GM23338 (cell line): ENCODE measurements at regions not wholly inside any gene's neighbourhood (a gene's known extent, or its start where the extent isn't known, plus 50 kb on each side); places are given as distances from the start of the nearest gene placed in this dataset.

ENCODE experiments used
- ATAC-seq: fragments of 200-7000 bp; cut with Tn5 transposase; 3 replicates; pipeline ENCODE4 v1.9.1; 2020
- DNase-seq: peaks from one replicate; pipeline ENCODE4 v3.0.0-alpha.2; 2015; ENCODE audit warnings: low spot score
- H2AFZ ChIP-seq: fragments of 200-600 bp; sonication (generic); 2 replicates; pipeline ENCODE4 v1.8.0; 2016; ENCODE audit warnings: antibody characterized with exemption, mild to moderate bottlenecking, moderate library complexity
- H3F3A ChIP-seq: fragments of 200-600 bp; sonication (generic); replicated peaks from 2 replicates; pipeline ENCODE4 v1.8.0; 2017; ENCODE audit warnings: antibody characterized with exemption, mixed run types, low read depth
- H3K27ac ChIP-seq: fragments of 200-600 bp; sonication (generic); 2 replicates; pipeline ENCODE4 v1.6.1; 2016; ENCODE audit warnings: low read depth
- H3K27me3 ChIP-seq: fragments of 200-600 bp; sonication (generic); 2 replicates; pipeline ENCODE4 v1.8.0; 2016; ENCODE audit warnings: mild to moderate bottlenecking, mixed run types, moderate library complexity; ENCODE audit not compliant: insufficient read depth
- H3K36me3 ChIP-seq: fragments of 200-600 bp; sonication (generic); 2 replicates; pipeline ENCODE4 v1.8.0; 2016; ENCODE audit warnings: mild to moderate bottlenecking; ENCODE audit not compliant: insufficient read depth
- H3K4me1 ChIP-seq: fragments of 200-600 bp; sonication (generic); 2 replicates; pipeline ENCODE4 v1.8.0; 2016; ENCODE audit warnings: mild to moderate bottlenecking, moderate library complexity; ENCODE audit not compliant: insufficient read depth
- H3K4me2 ChIP-seq: fragments of 200-600 bp; sonication (generic); 2 replicates; pipeline ENCODE4 v1.7.1; 2017; ENCODE audit warnings: mixed run types
- H3K4me3 ChIP-seq: fragments of 200-600 bp; sonication (generic); 2 replicates; pipeline ENCODE4 v1.6.1; 2016; ENCODE audit warnings: mixed run types
- H3K79me2 ChIP-seq: fragments of 200-600 bp; sonication (generic); replicated peaks from 2 replicates; pipeline ENCODE4 v1.8.0; 2017; ENCODE audit warnings: mild to moderate bottlenecking; ENCODE audit not compliant: insufficient read depth
- H3K9me2 ChIP-seq: fragments of 200-600 bp; sonication (generic); 2 replicates; pipeline ENCODE4 v1.8.0; 2017; ENCODE audit not compliant: insufficient read depth
- H4K20me1 ChIP-seq: fragments of 200-600 bp; sonication (generic); replicated peaks from 2 replicates; pipeline ENCODE4 v1.8.0; 2017; ENCODE audit warnings: mild to moderate bottlenecking; ENCODE audit not compliant: insufficient read depth
- H3K27ac Mint-ChIP-seq: 2 replicates; pipeline ENCODE4 v1.8.0; 2020; ENCODE audit warnings: inconsistent platforms, mild to moderate bottlenecking, moderate library complexity, mixed read lengths
- H3K27me3 Mint-ChIP-seq: 3 replicates; pipeline ENCODE4 v1.8.0; 2022; ENCODE audit warnings: low read depth, mild to moderate bottlenecking, moderate library complexity, mixed read lengths, inconsistent platforms; ENCODE audit not compliant: insufficient read depth, poor library complexity
- H3K36me3 Mint-ChIP-seq: 3 replicates; pipeline ENCODE4 v1.8.0; 2021; ENCODE audit warnings: low read depth, mild to moderate bottlenecking, inconsistent platforms, moderate library complexity, mixed read lengths
- H3K4me1 Mint-ChIP-seq: 3 replicates; pipeline ENCODE4 v1.8.0; 2020; ENCODE audit warnings: mild to moderate bottlenecking, inconsistent platforms, mixed read lengths
- H3K4me3 Mint-ChIP-seq: 3 replicates; pipeline ENCODE4 v1.8.0; 2021; ENCODE audit warnings: moderate library complexity, mild to moderate bottlenecking, inconsistent platforms, mixed read lengths
- H3K9me3 Mint-ChIP-seq: 3 replicates; pipeline ENCODE4 v1.8.0; 2020; ENCODE audit warnings: moderate library complexity, mild to moderate bottlenecking, inconsistent platforms, mixed read lengths
- CREB1 ChIP-seq: fragments of 250-450 bp; sonication (Bioruptor Pico); IDR thresholded peaks from 2 replicates; pipeline ENCODE4 v1.5.0; 2020; ENCODE audit warnings: low read depth, mild to moderate bottlenecking, moderate library complexity
- EZH2 ChIP-seq: fragments of 200-600 bp; sonication (generic); IDR thresholded peaks from one replicate; pipeline ENCODE4 v1.8.0; 2017; ENCODE audit warnings: antibody characterized with exemption, mild to moderate bottlenecking, low read depth; ENCODE audit not compliant: unreplicated experiment
- EZH2phosphoT487 ChIP-seq: fragments of 200-600 bp; sonication (generic); IDR thresholded peaks from one replicate; pipeline ENCODE4 v1.8.1; 2018; ENCODE audit warnings: antibody characterized with exemption; ENCODE audit not compliant: unreplicated experiment
- JUNB ChIP-seq: IDR thresholded peaks from one replicate; pipeline ENCODE4 v1.6.1; 2016; ENCODE audit warnings: antibody characterized with exemption; ENCODE audit not compliant: unreplicated experiment
- NANOG ChIP-seq: IDR thresholded peaks from 2 replicates; pipeline ENCODE4 v1.6.1; 2016; ENCODE audit warnings: antibody characterized with exemption, borderline replicate concordance
- POLR2AphosphoS5 ChIP-seq: IDR thresholded peaks from 2 replicates; pipeline ENCODE4 v1.6.1; 2016; ENCODE audit warnings: antibody characterized with exemption, low read depth
- STAT1 ChIP-seq: IDR thresholded peaks from one replicate; pipeline ENCODE4 v1.6.1; 2016; ENCODE audit warnings: antibody characterized with exemption; ENCODE audit not compliant: unreplicated experiment
- ZNF114 ChIP-seq: fragments of 250-450 bp; sonication (Bioruptor Pico); IDR thresholded peaks from 2 replicates; pipeline ENCODE4 v1.5.0; 2020; ENCODE audit warnings: mild to moderate bottlenecking, moderate library complexity
- ZNF331 ChIP-seq: fragments of 250-450 bp; sonication (Bioruptor Pico); IDR thresholded peaks from 2 replicates; pipeline ENCODE4 v1.5.0; 2020; ENCODE audit warnings: low read depth, mild to moderate bottlenecking, moderate library complexity
- TF ChIP-seq, protein P1 (sequence below): IDR thresholded peaks from one replicate; pipeline ENCODE4 v1.6.1; 2018; ENCODE audit warnings: antibody characterized with exemption; ENCODE audit not compliant: unreplicated experiment
- TF ChIP-seq, protein P2 (sequence below), 2 experiments: fragments of 200-600 bp in 1 of 2; sonication (generic) in 1 of 2; conservative IDR thresholded peaks; 2 replicates each; pipeline versions ENCODE4 v1.5.1 to v1.6.1; 2016 to 2017; ENCODE audit warnings: antibody characterized with exemption in 2 of 2, low read depth in 2 of 2, mild to moderate bottlenecking in 2 of 2, moderate library complexity in 1 of 2
- TF ChIP-seq, protein P3 (sequence below): fragments of 250-450 bp; sonication (Bioruptor Pico); IDR thresholded peaks from 2 replicates; pipeline ENCODE4 v1.5.0; 2020; ENCODE audit warnings: mild to moderate bottlenecking, moderate library complexity
- TF ChIP-seq, protein P4 (sequence below): IDR thresholded peaks from 2 replicates; pipeline ENCODE4 v1.6.1; 2016; ENCODE audit warnings: antibody characterized with exemption

DNA sequence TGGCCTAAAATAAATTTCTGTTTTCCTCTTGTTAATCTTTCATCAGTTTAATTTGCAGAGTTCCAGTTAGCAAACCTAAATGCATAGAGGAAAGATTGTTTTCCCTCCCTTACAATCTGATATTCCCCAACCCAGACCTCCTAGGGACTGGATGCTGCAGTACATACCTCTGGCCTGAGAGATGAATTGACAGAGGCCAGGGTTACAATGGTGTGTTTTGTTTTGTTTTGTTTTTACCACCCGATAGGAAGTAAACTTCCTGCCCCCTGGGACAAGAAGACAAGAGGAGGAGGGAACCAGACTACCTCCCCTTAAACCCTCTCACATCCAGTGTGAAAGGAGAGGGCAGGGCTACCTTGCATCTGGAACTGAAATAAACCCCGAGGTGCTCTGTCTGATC lies 319.0 kb downstream of the LRFN2 start:
- peaks cover 6% of the 10 kb centered on the region; the same call in 1 of the 2 replicates for H3K9me2 ChIP-seq
- no peaks in the 10 kb centered on the region for H3K36me3 ChIP-seq
- Mint-ChIP-seq H3K4me1 (peaks cover 12% of the 10 kb centered on the region), H3K27ac (no peak overlapping the region), H3K4me3 (no peak overlapping the region), H3K36me3 (no peaks in the 10 kb centered on the region), H3K27me3 (peaks cover 5% of the 10 kb centered on the region), H3K9me3 (no peaks in the 10 kb centered on the region; the same call in 2 of the 3 replicates)
- ATAC-seq (no peak; the same call in 2 of the 3 replicates), DNase-seq (no peak)
- H2AFZ ChIP-seq, result no peak overlapping the region; the same call in 1 of the 2 replicates
- H3K27ac ChIP-seq, result no peak overlapping the region
- H3K4me2 ChIP-seq, result no peak overlapping the region
- H3K4me3 ChIP-seq, result no peak overlapping the region
- H3K79me2 ChIP-seq, result no peaks in the 10 kb centered on the region
- TF ChIP-seq ZNF114 (CRISPR knock-in tag), result no peak
- no peak for TF ChIP-seq NANOG
- TF ChIP-seq, protein P1, sequence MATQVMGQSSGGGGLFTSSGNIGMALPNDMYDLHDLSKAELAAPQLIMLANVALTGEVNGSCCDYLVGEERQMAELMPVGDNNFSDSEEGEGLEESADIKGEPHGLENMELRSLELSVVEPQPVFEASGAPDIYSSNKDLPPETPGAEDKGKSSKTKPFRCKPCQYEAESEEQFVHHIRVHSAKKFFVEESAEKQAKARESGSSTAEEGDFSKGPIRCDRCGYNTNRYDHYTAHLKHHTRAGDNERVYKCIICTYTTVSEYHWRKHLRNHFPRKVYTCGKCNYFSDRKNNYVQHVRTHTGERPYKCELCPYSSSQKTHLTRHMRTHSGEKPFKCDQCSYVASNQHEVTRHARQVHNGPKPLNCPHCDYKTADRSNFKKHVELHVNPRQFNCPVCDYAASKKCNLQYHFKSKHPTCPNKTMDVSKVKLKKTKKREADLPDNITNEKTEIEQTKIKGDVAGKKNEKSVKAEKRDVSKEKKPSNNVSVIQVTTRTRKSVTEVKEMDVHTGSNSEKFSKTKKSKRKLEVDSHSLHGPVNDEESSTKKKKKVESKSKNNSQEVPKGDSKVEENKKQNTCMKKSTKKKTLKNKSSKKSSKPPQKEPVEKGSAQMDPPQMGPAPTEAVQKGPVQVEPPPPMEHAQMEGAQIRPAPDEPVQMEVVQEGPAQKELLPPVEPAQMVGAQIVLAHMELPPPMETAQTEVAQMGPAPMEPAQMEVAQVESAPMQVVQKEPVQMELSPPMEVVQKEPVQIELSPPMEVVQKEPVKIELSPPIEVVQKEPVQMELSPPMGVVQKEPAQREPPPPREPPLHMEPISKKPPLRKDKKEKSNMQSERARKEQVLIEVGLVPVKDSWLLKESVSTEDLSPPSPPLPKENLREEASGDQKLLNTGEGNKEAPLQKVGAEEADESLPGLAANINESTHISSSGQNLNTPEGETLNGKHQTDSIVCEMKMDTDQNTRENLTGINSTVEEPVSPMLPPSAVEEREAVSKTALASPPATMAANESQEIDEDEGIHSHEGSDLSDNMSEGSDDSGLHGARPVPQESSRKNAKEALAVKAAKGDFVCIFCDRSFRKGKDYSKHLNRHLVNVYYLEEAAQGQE, result no peak
- TF ChIP-seq, protein P2, sequence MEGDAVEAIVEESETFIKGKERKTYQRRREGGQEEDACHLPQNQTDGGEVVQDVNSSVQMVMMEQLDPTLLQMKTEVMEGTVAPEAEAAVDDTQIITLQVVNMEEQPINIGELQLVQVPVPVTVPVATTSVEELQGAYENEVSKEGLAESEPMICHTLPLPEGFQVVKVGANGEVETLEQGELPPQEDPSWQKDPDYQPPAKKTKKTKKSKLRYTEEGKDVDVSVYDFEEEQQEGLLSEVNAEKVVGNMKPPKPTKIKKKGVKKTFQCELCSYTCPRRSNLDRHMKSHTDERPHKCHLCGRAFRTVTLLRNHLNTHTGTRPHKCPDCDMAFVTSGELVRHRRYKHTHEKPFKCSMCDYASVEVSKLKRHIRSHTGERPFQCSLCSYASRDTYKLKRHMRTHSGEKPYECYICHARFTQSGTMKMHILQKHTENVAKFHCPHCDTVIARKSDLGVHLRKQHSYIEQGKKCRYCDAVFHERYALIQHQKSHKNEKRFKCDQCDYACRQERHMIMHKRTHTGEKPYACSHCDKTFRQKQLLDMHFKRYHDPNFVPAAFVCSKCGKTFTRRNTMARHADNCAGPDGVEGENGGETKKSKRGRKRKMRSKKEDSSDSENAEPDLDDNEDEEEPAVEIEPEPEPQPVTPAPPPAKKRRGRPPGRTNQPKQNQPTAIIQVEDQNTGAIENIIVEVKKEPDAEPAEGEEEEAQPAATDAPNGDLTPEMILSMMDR (conservative IDR thresholded peaks at IDR 0.05; ENCODE audit: low read depth in 2 of 2), result no peak
- TF ChIP-seq EZH2phosphoT487, result no peak
- TF ChIP-seq, protein P3, sequence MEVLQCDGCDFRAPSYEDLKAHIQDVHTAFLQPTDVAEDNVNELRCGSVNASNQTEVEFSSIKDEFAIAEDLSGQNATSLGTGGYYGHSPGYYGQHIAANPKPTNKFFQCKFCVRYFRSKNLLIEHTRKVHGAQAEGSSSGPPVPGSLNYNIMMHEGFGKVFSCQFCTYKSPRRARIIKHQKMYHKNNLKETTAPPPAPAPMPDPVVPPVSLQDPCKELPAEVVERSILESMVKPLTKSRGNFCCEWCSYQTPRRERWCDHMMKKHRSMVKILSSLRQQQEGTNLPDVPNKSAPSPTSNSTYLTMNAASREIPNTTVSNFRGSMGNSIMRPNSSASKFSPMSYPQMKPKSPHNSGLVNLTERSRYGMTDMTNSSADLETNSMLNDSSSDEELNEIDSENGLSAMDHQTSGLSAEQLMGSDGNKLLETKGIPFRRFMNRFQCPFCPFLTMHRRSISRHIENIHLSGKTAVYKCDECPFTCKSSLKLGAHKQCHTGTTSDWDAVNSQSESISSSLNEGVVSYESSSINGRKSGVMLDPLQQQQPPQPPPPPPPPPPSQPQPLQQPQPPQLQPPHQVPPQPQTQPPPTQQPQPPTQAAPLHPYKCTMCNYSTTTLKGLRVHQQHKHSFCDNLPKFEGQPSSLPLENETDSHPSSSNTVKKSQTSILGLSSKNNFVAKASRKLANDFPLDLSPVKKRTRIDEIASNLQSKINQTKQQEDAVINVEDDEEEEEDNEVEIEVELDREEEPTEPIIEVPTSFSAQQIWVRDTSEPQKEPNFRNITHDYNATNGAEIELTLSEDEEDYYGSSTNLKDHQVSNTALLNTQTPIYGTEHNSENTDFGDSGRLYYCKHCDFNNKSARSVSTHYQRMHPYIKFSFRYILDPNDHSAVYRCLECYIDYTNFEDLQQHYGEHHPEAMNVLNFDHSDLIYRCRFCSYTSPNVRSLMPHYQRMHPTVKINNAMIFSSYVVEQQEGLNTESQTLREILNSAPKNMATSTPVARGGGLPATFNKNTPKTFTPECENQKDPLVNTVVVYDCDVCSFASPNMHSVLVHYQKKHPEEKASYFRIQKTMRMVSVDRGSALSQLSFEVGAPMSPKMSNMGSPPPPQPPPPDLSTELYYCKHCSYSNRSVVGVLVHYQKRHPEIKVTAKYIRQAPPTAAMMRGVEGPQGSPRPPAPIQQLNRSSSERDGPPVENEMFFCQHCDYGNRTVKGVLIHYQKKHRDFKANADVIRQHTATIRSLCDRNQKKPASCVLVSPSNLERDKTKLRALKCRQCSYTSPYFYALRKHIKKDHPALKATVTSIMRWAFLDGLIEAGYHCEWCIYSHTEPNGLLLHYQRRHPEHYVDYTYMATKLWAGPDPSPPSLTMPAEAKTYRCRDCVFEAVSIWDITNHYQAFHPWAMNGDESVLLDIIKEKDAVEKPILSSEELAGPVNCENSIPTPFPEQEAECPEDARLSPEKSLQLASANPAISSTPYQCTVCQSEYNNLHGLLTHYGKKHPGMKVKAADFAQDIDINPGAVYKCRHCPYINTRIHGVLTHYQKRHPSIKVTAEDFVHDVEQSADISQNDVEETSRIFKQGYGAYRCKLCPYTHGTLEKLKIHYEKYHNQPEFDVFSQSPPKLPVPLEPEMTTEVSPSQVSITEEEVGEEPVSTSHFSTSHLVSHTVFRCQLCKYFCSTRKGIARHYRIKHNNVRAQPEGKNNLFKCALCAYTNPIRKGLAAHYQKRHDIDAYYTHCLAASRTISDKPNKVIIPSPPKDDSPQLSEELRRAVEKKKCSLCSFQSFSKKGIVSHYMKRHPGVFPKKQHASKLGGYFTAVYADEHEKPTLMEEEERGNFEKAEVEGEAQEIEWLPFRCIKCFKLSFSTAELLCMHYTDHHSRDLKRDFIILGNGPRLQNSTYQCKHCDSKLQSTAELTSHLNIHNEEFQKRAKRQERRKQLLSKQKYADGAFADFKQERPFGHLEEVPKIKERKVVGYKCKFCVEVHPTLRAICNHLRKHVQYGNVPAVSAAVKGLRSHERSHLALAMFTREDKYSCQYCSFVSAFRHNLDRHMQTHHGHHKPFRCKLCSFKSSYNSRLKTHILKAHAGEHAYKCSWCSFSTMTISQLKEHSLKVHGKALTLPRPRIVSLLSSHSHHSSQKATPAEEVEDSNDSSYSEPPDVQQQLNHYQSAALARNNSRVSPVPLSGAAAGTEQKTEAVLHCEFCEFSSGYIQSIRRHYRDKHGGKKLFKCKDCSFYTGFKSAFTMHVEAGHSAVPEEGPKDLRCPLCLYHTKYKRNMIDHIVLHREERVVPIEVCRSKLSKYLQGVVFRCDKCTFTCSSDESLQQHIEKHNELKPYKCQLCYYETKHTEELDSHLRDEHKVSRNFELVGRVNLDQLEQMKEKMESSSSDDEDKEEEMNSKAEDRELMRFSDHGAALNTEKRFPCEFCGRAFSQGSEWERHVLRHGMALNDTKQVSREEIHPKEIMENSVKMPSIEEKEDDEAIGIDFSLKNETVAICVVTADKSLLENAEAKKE (CRISPR knock-in tag), result no peak
- TF ChIP-seq, protein P4, sequence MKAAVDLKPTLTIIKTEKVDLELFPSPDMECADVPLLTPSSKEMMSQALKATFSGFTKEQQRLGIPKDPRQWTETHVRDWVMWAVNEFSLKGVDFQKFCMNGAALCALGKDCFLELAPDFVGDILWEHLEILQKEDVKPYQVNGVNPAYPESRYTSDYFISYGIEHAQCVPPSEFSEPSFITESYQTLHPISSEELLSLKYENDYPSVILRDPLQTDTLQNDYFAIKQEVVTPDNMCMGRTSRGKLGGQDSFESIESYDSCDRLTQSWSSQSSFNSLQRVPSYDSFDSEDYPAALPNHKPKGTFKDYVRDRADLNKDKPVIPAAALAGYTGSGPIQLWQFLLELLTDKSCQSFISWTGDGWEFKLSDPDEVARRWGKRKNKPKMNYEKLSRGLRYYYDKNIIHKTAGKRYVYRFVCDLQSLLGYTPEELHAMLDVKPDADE, result no peak
- TF ChIP-seq STAT1, result no peak
- no peak for TF ChIP-seq POLR2AphosphoS5
- TF ChIP-seq ZNF331, result no peak
- TF ChIP-seq CREB1 (CRISPR knock-in tag), result no peak
- no peak for TF ChIP-seq EZH2
- TF ChIP-seq JUNB, result no peak
- no peaks in the 10 kb centered on the region for H3K27me3 ChIP-seq
- H3K4me1 ChIP-seq, result 0 out of 2 replicates have a peak, but pooled peaks cover 8% of the 10 kb centered on the region
- no peaks in the 10 kb centered on the region for H3F3A ChIP-seq
- no peaks in the 10 kb centered on the region for H4K20me1 ChIP-seq
